GM12878 (cell line): ENCODE measurements at regions not wholly inside any gene's neighbourhood (a gene's known extent, or its start where the extent isn't known, plus 50 kb on each side); places are given as distances from the start of the nearest gene placed in this dataset.

Experiments used
- ATAC-seq: fragments of 200-7000 bp; cut with Tn5 transposase; 3 replicates; pipeline ENCODE4 v1.9.1; 2020; ENCODE audit warnings: mild to moderate bottlenecking, moderate library complexity
- BruUV-seq: library from RNA; stranded (reverse); fragments of 400-500 nt; replicated peaks from 2 replicates; lab custom pipeline; 2021; lab: Mats Ljungman, UMichigan
- CTCF ChIA-PET: fragments of 300-600 bp; sonication (Branson Sonifier 250); formaldehyde crosslinking; extraction: SDS; loops from one replicate; lab custom pipeline; 2021; ENCODE audit warnings: inconsistent platforms; lab: Yijun Ruan, JAX
- POLR2A ChIA-PET: fragments of 350-600 bp; formaldehyde crosslinking; extraction: SDS; loops from one replicate; lab custom pipeline; 2021; ENCODE audit warnings: inconsistent platforms; lab: Charles Lee
- RAD21 ChIA-PET: fragments of 300-600 bp; sonication (Branson Sonifier 250); formaldehyde crosslinking; loops from one replicate; lab custom pipeline; 2023; ENCODE audit warnings: antibody characterized with exemption; ENCODE audit not compliant: unreplicated experiment; lab: Charles Lee
- SMC1A ChIA-PET: fragments of 300-600 bp; sonication (Branson Sonifier 250); formaldehyde crosslinking; loops from one replicate; lab custom pipeline; 2023; ENCODE audit not compliant: unreplicated experiment, uncharacterized antibody; lab: Charles Lee
- DNase-seq: peaks from one replicate; pipeline ENCODE4 v3.0.0-alpha.2; 2011; ENCODE audit warnings: low read depth, low spot score
- FAIRE-seq: peaks from 3 replicates; lab custom pipeline; 2011; peaks lifted over from hg19 to GRCh38; lab: Jason Lieb, UNC
- H2AFZ ChIP-seq: 2 replicates; pipeline ENCODE4 v1.6.0; 2011; ENCODE audit warnings: low read depth, low read length, control low read depth; ENCODE audit not compliant: control insufficient read depth
- H3K27ac ChIP-seq: 2 replicates; pipeline ENCODE4 v1.5.1; 2011; ENCODE audit warnings: control low read depth; ENCODE audit not compliant: control insufficient read depth, insufficient read depth
- H3K27me3 ChIP-seq, 2 experiments: replicated peaks in 1 of 2; 2 replicates each; pipeline versions ENCODE4 v1.6.0 to v1.6.1; 2011; ENCODE audit warnings: low read length in 1 of 2; ENCODE audit not compliant: control insufficient read depth in 2 of 2, insufficient read depth in 2 of 2
- H3K36me3 ChIP-seq, 2 experiments: 2 replicates each; pipeline ENCODE4 v1.5.1; 2011; ENCODE audit warnings: low read length in 1 of 2; ENCODE audit not compliant: control insufficient read depth in 2 of 2, insufficient read depth in 2 of 2
- H3K4me1 ChIP-seq: 2 replicates; pipeline ENCODE4 v1.6.1; 2011; ENCODE audit warnings: mild to moderate bottlenecking, low read length, moderate library complexity, mixed read lengths; ENCODE audit not compliant: control insufficient read depth, insufficient read depth
- H3K4me2 ChIP-seq: 2 replicates; pipeline ENCODE4 v1.6.0; 2011; ENCODE audit warnings: control low read depth; ENCODE audit not compliant: control insufficient read depth, insufficient read depth
- H3K4me3 ChIP-seq: fragments of 200-600 bp; sonication (generic); 2 replicates; pipeline ENCODE4 v1.5.1; 2016
- H3K79me2 ChIP-seq: 2 replicates; pipeline ENCODE4 v1.6.0; 2011; ENCODE audit warnings: low read length; ENCODE audit not compliant: control insufficient read depth, insufficient read depth
- H3K9ac ChIP-seq: 2 replicates; pipeline ENCODE4 v1.8.0; 2011; ENCODE audit warnings: low read length, control low read depth, mixed read lengths; ENCODE audit not compliant: control insufficient read depth, insufficient read depth
- H3K9me3 ChIP-seq: replicated peaks from 3 replicates; pipeline ENCODE4 v1.5.1; 2011; ENCODE audit warnings: mild to moderate bottlenecking, low read length; ENCODE audit not compliant: control insufficient read depth, insufficient read depth
- H4K20me1 ChIP-seq: 2 replicates; pipeline ENCODE4 v1.6.0; 2011; ENCODE audit not compliant: control insufficient read depth, insufficient read depth
- CBX5 ChIP-seq: sonication (generic); IDR thresholded peaks from 2 replicates; pipeline ENCODE4 v1.6.1; 2016; ENCODE audit warnings: low read depth, moderate library complexity, mild to moderate bottlenecking, inconsistent platforms
- CHD2 ChIP-seq: IDR thresholded peaks from 2 replicates; pipeline ENCODE4 v1.6.1; 2011; ENCODE audit warnings: low read depth, low read length, improper control_type of control experiment, borderline replicate concordance
- KDM1A ChIP-seq: fragments of 200-600 bp; sonication (generic); IDR thresholded peaks from 2 replicates; pipeline ENCODE4 v1.6.1; 2016; ENCODE audit warnings: borderline replicate concordance
- SMAD1 ChIP-seq: fragments of 450-650 bp; IDR thresholded peaks from 2 replicates; pipeline ENCODE4 v1.6.1; 2018; ENCODE audit warnings: mild to moderate bottlenecking, low read depth; ENCODE audit not compliant: partially characterized antibody
- SREBF1 ChIP-seq: IDR thresholded peaks from 2 replicates; pipeline ENCODE4 v1.6.1; 2012; ENCODE audit warnings: mild to moderate bottlenecking, low read length
- STAT1 ChIP-seq: fragments of 450-650 bp; conservative IDR thresholded peaks from 2 replicates; pipeline ENCODE4 v1.6.1; 2014; ENCODE audit warnings: antibody characterized with exemption, mild to moderate bottlenecking
- TBL1XR1 ChIP-seq: IDR thresholded peaks from 2 replicates; pipeline ENCODE4 v1.6.1; 2012; ENCODE audit warnings: low read depth, low read length, improper control_type of control experiment
- YY1 ChIP-seq: IDR thresholded peaks from 2 replicates; pipeline ENCODE4 v1.6.1; 2011; ENCODE audit warnings: low read depth, mild to moderate bottlenecking, low read length
- ZBED1 ChIP-seq: IDR thresholded peaks from 2 replicates; pipeline ENCODE4 v1.6.1; 2016; ENCODE audit warnings: borderline replicate concordance
- WGBS: methylation state at CpG from one replicate; pipeline ENCODE4 v1.1.6; 2016; ENCODE audit warnings: low lambda C conversion rate; ENCODE audit not compliant: insufficient replicate concordance, insufficient coverage; ENCODE audit errors: missing lambda C conversion rate; 5-methylcytosine and 5-hydroxymethylcytosine counted together
- in situ Hi-C: fragments of 300-500 bp; cut with MboI; formaldehyde crosslinking; loops from 9 replicates; pipeline ENCODE4 v1.14.3; 2018; ENCODE audit warnings: mixed read lengths
- intact Hi-C: fragments of 100-400 bp; cut with micrococcal nuclease; formaldehyde crosslinking; loops from one replicate; pipeline ENCODE4 v1.14.2; 2022; ENCODE audit not compliant: unreplicated experiment

- no peaks in the 10 kb centered on the region for H4K20me1 ChIP-seq
- H3K27me3 ChIP-seq = peaks cover 1 to 2% of the 10 kb centered on the region in 2 experiments; a peak in 1 of 4 replicates
- H3K79me2 ChIP-seq = no peaks in the 10 kb centered on the region
- BruUV-seq = no TSS peak
- no peak overlapping the region for H3K9ac ChIP-seq
- 27% methylated on average over 19 of the region's 19 CpGs for WGBS
- H3K27ac ChIP-seq = no peak overlapping the region
- H3K36me3 ChIP-seq = no peaks in the 10 kb centered on the region
- no peaks in the 10 kb centered on the region for H3K4me1 ChIP-seq
- in situ Hi-C loops (no loop called here), intact Hi-C loops (no loop called here)
- TF ChIP-seq YY1 (no peak), KDM1A (no peak)
- H3K4me2 ChIP-seq = no peak overlapping the region
- SMC1A ChIA-PET = no interaction called here
- no peaks in the 10 kb centered on the region for H3K9me3 ChIP-seq
- POLR2A ChIA-PET = no interaction called here
- RAD21 ChIA-PET = no interaction called here
- H2AFZ ChIP-seq = no peak overlapping the region
- no peak for FAIRE-seq
- DNase-seq = no peak
- H3K4me3 ChIP-seq = no peak overlapping the region
- ATAC-seq = no peak
- CTCF ChIA-PET = no interaction called here
These were observed 349.7 kb downstream of the LIG4 start for GRCh38 chr13:107865643-107866031.

- FAIRE-seq (no peak), ATAC-seq (no peak), DNase-seq (no peak)
- SMC1A ChIA-PET = no interaction called here
- RAD21 ChIA-PET = no interaction called here
- Histone ChIP-seq H3K4me1 (no peaks in the 10 kb centered on the region), H3K27me3 (peaks cover 1 to 2% of the 10 kb centered on the region in 2 experiments; a peak in 1 of 4 replicates), H3K9me3 (no peaks in the 10 kb centered on the region), H3K36me3 (no peaks in the 10 kb centered on the region), H3K4me3 (no peak overlapping the region), H4K20me1 (no peaks in the 10 kb centered on the region), H3K79me2 (no peaks in the 10 kb centered on the region), H3K4me2 (no peak overlapping the region), H3K27ac (no peak overlapping the region), H3K9ac (no peak overlapping the region), H2AFZ (no peak overlapping the region)
- 0% methylated on average over 2 of the region's 2 CpGs for WGBS
- TF ChIP-seq TBL1XR1 (no peak), STAT1 (no peak), SREBF1 (no peak), SMAD1 (no peak), CHD2 (no peak), CBX5 (no peak), ZBED1 (no peak)
- POLR2A ChIA-PET = no interaction called here
- BruUV-seq = no TSS peak
- in situ Hi-C loops = no loop called here
- intact Hi-C loops = no loop called here
- CTCF ChIA-PET = no interaction called here
These were observed 350.1 kb downstream of the LIG4 start for GRCh38 chr13:107865318-107865575.
